ENCODE measurements at regions not wholly inside any gene's neighbourhood (a gene's known extent, or its start where the extent isn't known, plus 50 kb on each side); places are given as distances from the start of the nearest gene placed in this dataset.

DNA sequence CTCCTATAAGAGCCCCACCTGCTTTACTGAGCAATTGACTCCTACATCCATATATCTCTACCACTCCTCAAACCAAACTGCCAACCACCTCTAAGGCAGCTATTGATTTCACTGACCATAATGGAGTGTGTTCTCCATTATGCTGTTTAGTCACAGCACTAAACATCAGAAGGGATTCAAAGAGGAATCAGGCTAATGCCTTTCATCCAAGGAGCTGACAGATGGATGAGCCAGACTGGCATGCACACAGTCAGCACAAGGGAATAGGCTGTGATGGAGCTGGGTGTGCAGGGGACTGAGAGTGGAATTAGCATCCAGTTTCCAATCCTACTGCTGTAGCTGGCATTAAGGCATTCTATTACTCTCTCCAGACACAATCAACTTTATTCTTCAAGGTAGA, 88.7 kb upstream of the CCL2 start:
- DNase-seq, result no peak

DNA sequence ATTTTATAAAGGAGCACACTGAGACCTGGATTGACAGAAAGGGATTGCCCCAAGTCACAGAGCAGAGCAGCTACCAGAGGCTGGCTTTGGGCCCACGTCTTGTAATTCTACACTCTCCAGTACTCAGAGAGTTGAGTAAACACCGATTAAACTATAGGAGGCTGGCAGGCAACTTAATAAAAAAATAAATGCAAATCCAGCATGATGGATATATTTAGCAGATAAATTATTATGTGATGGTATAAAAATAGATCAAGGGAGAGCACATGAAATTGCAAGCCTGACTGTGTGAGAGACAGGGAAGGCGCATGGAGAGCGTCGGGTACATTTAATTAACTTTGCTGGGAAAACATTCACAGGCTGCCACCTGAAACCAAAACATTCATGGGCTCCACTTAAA, 87.7 kb upstream of the CCL2 start:
- no peak for DNase-seq

DNA sequence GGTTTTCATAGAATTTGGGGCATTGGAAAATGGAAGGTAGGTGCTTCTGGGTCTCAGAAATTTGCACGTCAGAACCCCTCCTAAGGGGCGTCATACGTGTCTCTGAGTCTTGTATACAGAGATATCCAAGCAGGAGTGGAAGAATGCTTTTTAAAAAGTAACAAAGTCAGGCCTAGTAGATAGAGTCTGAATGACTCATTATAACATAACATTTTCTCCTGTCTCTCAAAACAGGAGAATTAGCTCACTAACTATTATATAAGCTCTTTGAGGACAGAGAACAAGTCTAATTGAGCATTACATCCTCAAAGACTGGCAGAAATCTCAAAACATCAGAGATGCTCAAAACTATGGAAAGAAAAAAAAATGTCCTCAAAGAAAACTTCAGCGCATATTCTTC, 86.1 kb upstream of the CCL2 start:
- no peak for DNase-seq

DNA sequence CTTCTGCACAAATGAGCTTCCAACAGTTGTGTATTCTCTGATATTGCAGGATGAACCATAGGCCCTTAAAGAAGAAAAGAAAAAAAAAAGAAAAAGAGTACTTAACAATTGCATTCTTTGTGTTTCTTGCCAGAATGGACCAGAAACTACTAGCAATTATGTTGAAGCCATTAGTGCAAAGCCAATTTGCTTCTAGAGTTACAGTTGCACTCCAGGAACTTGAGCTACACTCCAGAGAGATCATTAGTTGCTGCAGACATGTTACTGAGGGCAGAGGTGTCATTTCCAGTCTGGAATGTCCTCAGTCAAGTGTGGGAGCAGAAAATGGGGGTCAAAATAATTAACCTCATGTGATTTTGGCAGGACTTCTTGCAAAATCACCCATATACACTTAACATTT, 85.6 kb upstream of the CCL2 start:
- DNase-seq, result no peak

DNA sequence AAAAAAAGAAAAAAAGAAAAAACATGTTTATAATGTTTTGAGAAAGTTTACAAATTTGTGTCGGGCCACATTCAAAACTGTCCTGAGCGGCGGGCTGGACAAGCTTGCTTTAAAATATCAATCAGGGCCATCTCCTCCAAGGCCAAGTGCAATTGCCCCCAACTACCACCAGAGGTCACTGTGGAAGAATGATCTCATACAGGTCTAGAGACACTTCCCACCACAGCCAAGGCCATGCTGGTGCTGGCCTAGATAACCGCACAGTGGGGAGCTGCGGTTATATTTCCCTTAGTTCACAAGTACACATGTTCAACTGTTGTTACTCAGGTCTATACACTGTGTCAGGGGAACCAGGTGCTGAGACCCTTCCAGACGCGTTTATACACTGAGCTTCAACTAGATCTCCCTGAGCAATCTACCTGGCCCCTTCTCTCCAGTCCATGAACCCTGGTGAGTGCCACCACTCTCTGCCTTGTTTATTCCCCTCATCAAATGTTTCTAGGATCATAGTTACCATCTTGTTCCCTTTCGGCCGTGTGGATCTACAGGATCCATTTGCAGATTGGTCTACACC, 83.8 kb upstream of the CCL2 start:
- DNase-seq, result peak in 11 of 56 donors; percentile 3 to 49 (median 11)

DNA sequence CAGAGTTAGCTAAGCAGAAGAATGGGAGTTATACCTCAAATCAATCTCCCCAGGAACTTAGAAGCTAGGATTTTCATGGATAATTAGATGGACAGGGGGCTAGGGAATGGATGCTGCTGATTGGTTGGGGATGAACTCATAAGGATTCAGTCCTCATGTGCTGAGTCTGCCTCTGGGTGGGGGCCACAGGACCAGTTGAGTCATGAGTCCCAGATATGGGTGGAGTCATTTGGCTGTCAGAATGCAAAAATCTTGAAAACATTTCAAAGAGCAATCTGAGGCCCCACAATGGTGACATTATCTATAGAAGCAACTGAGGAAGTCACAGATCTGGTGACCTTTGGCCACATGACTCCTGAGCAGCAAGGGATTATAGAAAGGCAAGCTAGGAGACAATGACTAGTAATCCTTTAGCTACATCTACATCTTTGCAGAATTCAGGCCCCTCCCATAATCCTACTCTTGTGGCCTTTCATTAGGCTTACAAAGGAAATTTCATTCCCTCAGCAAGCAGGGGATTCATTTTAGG, 82.6 kb upstream of the CCL2 start:
- DNase-seq, result no peak

DNA sequence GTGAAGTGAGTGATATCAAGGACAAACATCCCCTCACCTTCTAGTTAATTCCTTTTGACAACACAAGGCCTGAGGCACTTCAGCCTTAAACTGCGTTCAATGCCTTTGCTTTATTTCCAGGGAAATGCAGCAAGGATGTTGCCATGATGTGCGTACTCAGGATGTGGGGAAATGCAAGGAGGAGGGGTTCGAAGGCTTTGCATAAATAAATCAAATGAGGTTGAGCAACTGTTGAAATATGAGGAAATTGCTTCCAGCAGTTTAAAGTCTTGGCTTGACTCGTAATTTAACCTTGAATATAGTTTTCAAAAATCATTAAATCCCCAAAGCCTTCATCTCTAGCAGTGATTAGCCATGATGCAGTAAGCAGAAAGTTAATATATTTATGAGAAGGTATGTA, 81.8 kb upstream of the CCL2 start:
- DNase-seq, result no peak

DNA sequence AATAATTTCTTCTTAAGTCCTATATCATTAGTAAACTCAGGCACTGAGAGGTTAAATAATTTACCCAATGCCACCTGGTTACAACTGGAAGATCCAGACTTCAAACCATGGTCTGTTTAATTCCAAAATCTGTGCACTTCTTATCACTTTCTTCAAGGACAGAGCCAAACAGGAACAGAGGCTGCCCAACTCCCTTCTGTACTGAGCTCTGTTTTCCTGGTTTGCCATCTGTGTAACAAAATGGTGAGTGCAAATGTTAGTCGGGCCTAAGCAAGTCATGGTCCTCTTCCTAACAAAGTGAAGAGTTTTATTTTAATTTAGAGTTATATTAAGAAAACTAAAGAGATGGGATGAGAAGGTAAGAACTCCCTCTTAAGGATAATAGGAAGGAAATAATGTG, 80.6 kb upstream of the CCL2 start:
- DNase-seq, result no peak

DNA sequence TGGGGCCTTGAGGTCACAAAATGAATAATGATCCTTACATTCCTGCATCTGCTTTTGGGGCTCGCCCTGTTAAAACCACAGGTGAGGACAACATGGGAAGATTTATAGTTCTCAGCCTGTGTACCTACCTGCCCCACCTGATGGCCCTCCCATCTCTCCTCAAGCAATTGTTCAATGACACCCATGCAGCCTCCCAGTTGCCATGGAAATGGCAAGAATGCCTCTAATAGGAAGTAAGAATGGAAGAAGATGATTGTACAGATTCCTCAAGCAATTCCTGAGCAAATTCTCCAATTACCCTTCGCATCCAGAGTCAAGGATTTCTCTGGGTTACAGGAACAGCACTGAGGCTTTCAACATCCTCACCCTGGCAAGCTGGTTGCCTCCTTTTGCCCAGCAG, 78.6 kb upstream of the CCL2 start:
- DNase-seq, result no peak

DNA sequence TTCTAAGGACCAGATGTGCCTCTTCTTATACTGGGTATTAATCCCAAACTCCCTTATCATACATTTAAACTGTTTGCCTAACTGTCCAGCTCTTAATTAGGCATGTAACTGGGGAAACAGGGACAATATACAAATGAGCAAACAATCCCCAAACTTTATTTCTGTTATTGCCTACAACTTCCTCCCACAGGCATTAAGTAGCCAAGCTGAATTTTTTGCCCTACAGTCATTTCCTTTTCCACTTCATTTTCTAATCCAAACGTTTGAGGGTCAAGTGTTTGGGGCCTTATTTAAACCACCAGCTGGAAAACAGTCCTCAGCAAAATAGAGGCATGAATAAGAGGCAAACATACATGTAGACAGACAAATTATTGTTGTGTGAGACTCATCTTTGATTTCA, 77.4 kb upstream of the CCL2 start:
- DNase-seq, result no peak

DNA sequence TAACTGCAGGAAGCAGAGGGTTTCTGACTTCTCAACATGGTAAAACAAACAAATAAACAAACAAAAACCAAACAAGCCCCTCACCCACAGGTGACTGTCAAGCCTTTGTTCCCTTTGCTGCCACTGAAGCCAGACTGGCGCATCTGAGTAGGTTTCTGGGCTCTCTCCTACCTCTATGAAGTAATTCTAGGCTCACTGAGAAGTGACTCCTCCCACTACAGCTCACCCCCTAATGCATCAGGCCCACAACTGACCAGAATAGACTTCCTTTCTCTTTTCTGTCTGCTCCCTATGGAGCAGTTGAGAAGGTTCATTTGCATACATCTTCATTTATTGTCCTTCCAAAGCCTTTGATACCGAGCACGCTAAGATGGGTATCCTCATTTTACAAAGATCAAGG, 77.0 kb upstream of the CCL2 start:
- no peak for DNase-seq

DNA sequence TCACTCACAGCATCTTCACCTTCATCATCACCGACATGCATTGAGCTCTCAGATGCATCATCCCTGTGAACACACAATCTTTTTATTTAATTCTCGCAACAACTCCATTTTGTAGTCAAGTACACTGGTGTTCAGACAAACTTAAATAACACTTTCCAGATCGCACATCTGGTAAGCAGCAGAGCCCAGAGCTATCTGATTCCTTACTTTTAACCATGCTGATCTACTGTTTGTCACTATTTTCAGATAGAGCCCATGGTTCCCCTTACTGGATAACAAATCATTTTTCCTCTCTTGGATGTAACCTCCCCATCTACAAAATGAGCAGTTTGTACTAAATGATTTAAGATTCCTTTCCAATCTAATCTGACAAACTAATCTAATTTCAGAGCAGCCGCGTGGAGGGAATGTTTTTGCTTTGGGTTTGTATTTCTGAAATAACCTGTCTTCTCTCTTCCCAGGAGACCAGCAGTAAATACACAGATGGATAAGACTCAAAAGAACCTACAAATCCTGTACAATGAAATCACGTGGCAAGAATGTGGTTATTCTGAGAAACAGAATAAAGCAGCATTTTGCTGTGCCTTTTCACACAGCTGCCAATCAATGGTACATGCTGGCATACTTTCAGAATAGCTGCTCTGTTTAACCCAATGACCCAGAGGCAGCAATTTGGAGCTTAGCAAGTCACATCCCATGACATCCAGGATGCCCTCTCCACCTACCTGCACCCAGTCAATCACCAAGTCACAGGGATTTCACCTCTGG, 72.9 kb upstream of the CCL2 start:
- DNase-seq, result no peak

DNA sequence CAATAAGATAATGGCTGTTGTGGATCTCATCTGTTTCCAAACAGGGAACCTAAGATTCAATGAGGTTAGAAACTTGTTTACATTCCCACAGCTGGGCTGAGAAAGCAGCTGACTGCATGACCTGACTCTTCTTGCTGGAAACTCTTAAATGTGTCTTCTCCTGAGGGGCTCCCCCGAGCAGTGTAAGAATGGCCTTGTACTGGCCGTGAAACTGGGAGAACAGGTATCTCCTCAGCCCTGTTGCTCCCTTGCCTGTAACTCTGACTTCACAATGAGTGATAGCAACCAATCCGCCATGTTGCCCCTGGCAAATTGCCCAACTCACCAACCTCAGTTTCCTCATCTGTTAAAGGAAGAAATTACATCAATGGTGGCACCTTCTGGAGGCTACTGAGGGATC, 59.1 kb upstream of the CCL2 start:
- no peak for DNase-seq

DNA sequence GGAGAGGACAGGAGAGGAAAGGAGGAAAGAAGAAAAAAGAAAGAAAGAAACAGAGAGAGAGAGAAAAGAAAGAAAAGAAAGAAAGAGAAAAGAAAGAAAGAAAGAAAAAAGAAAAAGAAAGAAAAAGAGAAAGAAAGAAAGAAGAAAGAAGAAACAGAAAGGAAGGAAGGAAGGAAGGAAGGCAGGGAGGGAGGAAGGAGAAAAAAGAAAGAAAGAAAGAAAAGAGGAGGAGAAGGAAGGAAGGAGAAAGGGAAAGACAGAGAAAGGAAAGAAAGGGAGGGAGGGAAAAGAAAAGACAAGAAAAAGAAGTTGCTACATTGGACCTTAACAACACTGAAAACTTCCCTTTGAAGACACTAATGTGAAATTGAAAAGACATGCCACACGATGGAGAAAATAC, 56.6 kb upstream of the CCL2 start:
- no peak for DNase-seq

DNA sequence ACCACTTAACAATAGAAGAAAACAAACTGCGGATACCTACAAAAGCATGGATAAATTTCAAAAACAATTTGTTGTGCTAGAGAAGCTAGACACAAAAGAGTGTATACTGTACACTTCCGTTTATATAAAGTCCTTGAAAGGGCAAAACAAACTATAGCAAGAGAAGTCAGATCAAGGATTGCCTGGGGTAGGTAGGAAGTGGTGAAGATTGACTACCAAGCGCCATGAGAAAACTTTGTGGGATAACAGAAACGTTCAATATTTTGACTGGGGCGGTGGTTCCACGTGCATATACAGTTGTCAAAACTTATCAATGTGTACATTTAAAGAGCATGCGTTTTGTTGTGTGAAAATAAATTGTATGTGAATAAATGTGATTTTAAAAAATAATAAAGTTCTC, 55.6 kb upstream of the CCL2 start:
- DNase-seq, result no peak

DNA sequence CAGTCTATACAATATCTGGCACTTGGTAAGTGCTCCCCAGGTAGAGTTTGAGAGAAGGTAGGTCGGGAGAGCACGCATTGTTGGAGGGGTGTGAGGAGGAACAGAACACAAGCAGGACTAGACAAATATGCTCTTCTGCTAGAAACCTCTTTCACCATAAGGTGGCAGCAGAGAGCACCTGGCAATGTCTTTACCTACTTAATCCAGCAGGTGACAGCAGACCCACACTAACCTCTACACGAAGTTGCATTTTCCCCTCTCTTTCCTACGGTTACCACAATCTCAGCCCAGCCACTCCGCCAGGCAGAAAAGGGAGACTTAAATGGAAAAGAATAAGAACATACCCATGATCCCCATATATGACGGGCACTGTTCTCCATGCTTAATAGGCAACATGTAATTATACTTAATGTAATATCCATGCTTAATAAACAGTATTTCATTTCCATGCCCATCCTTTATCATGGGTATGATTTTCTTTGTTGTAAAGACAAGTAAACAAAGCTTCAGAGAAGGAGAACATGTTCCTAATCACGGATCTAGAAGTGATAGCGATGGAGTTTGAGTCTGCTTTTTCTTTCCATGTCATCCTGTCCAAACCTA, 55.1 kb upstream of the CCL2 start:
- peak in 48 of 56 donors; percentile 1 to 79 (median 28) for DNase-seq

DNA sequence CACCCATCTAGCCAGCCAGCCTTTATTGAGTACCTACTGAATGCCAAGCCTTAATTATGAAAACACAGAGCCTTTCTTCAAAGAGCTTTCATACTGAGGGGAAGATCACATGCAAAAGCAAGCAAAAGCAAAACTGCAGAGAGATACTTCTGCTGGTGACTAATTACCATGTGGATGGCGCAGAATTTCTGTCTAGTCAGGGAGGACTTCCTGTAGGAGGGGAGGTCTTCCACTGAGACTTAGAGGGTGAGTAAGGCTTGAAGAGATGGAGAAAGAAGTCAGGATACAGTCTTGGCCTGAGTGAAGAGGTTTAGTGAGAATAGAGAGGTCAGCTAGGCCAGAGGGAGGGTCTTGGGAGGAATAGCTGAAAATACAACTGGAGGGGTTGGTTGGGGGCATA, 53.9 kb upstream of the CCL2 start:
- DNase-seq, result peak in 1 of 56 donors; percentile 5

DNA sequence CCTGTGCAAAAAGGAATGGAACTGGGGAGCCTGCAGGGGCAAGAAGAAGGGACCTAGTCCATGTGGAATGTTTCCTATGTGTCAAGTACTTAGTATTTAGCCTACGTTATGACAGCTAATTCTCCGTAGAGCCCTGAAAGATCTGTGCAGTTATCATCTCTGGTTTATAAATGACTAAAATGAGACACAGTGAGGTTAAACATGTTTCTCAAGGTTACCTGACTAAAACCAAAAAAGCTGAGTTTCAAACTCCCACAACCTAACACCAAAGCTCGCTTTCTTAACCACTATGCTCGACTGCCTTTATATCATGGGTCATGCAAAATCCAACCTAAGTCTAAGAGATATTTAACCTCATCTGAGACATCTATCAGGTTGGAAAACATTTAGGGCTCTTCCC, 53.3 kb upstream of the CCL2 start:
- no peak for DNase-seq

DNA sequence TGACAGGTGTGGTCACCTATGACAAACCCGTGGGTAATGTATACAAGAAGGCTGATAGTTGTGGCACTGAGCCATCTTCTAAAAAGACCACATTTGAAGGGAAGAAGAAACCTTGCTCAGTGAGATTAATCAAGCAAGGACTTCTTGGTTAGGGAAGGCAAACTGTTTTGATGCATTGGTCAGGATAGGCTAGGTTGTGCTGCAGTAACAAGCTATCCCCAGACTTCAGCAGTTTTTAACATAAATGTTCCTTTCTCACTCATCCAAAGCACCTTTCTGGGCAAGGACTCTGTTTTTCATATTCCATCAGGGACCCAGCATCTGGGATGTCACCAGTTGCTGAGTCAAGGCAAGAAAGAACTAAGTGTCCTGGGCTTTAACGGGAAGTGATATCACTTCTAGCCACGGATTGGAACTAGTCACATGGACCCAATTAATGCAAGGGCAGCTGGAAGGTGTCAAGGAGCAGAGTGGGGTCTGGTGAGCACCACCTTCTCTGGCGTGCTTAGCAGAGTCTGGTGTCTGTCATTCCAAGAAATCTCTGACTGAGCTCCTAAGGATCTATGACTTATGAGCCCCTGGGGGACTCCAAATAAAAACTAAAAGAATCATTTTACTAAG, 52.0 kb upstream of the CCL2 start:
- no peak for DNase-seq

DNA sequence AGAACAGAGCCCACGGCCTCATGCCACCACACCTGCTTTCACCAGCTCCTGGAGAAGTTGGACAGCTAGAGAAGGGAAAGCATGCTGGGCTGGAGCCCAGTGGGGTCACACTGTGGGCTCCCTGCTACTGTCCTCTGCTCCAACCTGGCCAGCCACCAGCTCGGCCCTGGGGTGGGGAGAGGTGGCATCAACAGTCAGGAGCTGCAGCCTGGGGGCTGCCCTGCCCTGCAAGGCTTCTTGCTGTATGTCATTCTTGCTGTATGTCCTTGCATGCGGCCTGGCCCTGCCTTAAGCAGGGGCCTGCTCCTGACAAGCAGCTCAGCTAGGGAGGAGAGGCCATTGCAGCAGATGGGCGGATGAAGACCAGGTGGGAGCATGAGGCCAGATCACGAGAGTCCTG, 50.7 kb upstream of the CCL2 start:
- DNase-seq, result no peak
